SU-DHL-6 (cell line): ENCODE measurements at regions not wholly inside any gene's neighbourhood (a gene's known extent, or its start where the extent isn't known, plus 50 kb on each side); places are given as distances from the start of the nearest gene placed in this dataset.

ENCODE experiments used
- H2AFZ ChIP-seq: fragments of 200-600 bp; sonication (generic); 2 replicates; pipeline ENCODE4 v1.6.1; 2014; ENCODE audit warnings: low read depth, mild to moderate bottlenecking, moderate library complexity, mixed read lengths, antibody characterized with exemption, low read length; ENCODE audit not compliant: severe bottlenecking
- H3F3A ChIP-seq: fragments of 200-600 bp; shearing (Covaris generic); 2 replicates; pipeline ENCODE4 v1.6.0; 2016; ENCODE audit warnings: antibody characterized with exemption, mild to moderate bottlenecking; ENCODE audit not compliant: insufficient read depth
- H3K27ac ChIP-seq: fragments of 200-600 bp; sonication (generic); 2 replicates; pipeline ENCODE4 v1.5.1; 2016; ENCODE audit warnings: low read depth, mild to moderate bottlenecking, low read length, moderate library complexity, mixed read lengths
- H3K27me3 ChIP-seq: fragments of 200-600 bp; sonication (generic), shearing (Covaris generic); 2 replicates; pipeline ENCODE4 v1.6.0; 2014; ENCODE audit warnings: mild to moderate bottlenecking, low read length
- H3K36me3 ChIP-seq: fragments of 200-600 bp; sonication (generic); 2 replicates; pipeline ENCODE4 v1.6.1; 2014; ENCODE audit warnings: mild to moderate bottlenecking, low read length, mixed read lengths
- H3K4me2 ChIP-seq: fragments of 300-600, 200-600 bp; shearing (Covaris generic), sonication (generic); 2 replicates; pipeline ENCODE4 v1.6.0; 2014; ENCODE audit warnings: low read length, low read depth, mild to moderate bottlenecking; ENCODE audit not compliant: poor library complexity, severe bottlenecking
- H3K4me3 ChIP-seq: fragments of 200-600 bp; sonication (generic); 2 replicates; pipeline ENCODE4 v1.5.1; 2014; ENCODE audit warnings: antibody characterized with exemption, low read length, mild to moderate bottlenecking, mixed read lengths; ENCODE audit not compliant: insufficient read depth, poor library complexity, severe bottlenecking
- H3K79me2 ChIP-seq: fragments of 200-600 bp; sonication (generic); 2 replicates; pipeline ENCODE4 v1.6.1; 2014; ENCODE audit warnings: mild to moderate bottlenecking, low read length, moderate library complexity; ENCODE audit not compliant: insufficient read depth
- H3K9ac ChIP-seq: fragments of 200-600 bp; sonication (generic); 2 replicates; pipeline ENCODE4 v1.7.0; 2014; ENCODE audit warnings: mild to moderate bottlenecking, low read length
- H3K9me2 ChIP-seq: fragments of 200-600 bp; sonication (generic); replicated peaks from 2 replicates; pipeline ENCODE4 v1.6.1; 2014; ENCODE audit warnings: low read length; ENCODE audit not compliant: insufficient read depth
- H3K9me3 ChIP-seq: fragments of 200-600 bp; sonication (generic); 2 replicates; pipeline ENCODE4 v1.6.1; 2014; ENCODE audit warnings: low read length, mixed read lengths; ENCODE audit not compliant: insufficient read depth
- H4K20me1 ChIP-seq: fragments of 200-600 bp; sonication (generic); 2 replicates; pipeline ENCODE4 v1.6.1; 2014; ENCODE audit warnings: low read depth, mild to moderate bottlenecking, antibody characterized with exemption, low read length, moderate library complexity, mixed read lengths
- CTCF ChIP-seq: fragments of 200-600 bp; sonication (generic); IDR thresholded peaks from one replicate; pipeline ENCODE4 v1.5.1; 2017; ENCODE audit warnings: antibody characterized with exemption, mild to moderate bottlenecking, low read length, moderate library complexity; ENCODE audit not compliant: insufficient read depth, poor library complexity, severe bottlenecking
- EZH2phosphoT487 ChIP-seq: fragments of 200-600 bp; sonication (generic), shearing (Covaris generic); conservative IDR thresholded peaks from 2 replicates; pipeline ENCODE4 v1.6.1; 2018; ENCODE audit warnings: mild to moderate bottlenecking, antibody characterized with exemption, low read length, moderate library complexity, mixed read lengths

GRCh38 chr5:144880513-144880912 lies 709.8 kb downstream of the KCTD16 start:
- no peak overlapping the region for H2AFZ ChIP-seq
- no peaks in the 10 kb centered on the region for H3K79me2 ChIP-seq
- H3K4me2 ChIP-seq: no peak overlapping the region

GRCh38 chr5:144876990-144877389 lies 706.3 kb downstream of the KCTD16 start:
- H3F3A ChIP-seq: no peaks in the 10 kb centered on the region
- H3K4me2 ChIP-seq: no peak overlapping the region
- TF ChIP-seq EZH2phosphoT487 (no peak), CTCF (no peak)
- no peak overlapping the region for H3K9ac ChIP-seq
- H3K79me2 ChIP-seq: no peaks in the 10 kb centered on the region
- H3K36me3 ChIP-seq: no peaks in the 10 kb centered on the region
- no peak overlapping the region for H3K4me3 ChIP-seq
- no peaks in the 10 kb centered on the region for H3K9me3 ChIP-seq
- H3K27ac ChIP-seq: no peak overlapping the region
- no peaks in the 10 kb centered on the region for H3K9me2 ChIP-seq
- no peaks in the 10 kb centered on the region for H4K20me1 ChIP-seq
- H2AFZ ChIP-seq: no peak overlapping the region
- H3K27me3 ChIP-seq: no peaks in the 10 kb centered on the region

More at GRCh38 chr5:144880513-144880912, 709.8 kb downstream of the KCTD16 start:
- no peak overlapping the region for H3K9ac ChIP-seq
- no peaks in the 10 kb centered on the region for H4K20me1 ChIP-seq
- no peak overlapping the region for H3K27ac ChIP-seq
- H3K4me3 ChIP-seq: no peak overlapping the region
- H3K9me3 ChIP-seq: no peaks in the 10 kb centered on the region
- H3K27me3 ChIP-seq: no peaks in the 10 kb centered on the region
- H3K36me3 ChIP-seq: no peaks in the 10 kb centered on the region
- H3F3A ChIP-seq: no peaks in the 10 kb centered on the region
- no peaks in the 10 kb centered on the region for H3K9me2 ChIP-seq
- TF ChIP-seq EZH2phosphoT487 (no peak), CTCF (no peak)

DNA sequence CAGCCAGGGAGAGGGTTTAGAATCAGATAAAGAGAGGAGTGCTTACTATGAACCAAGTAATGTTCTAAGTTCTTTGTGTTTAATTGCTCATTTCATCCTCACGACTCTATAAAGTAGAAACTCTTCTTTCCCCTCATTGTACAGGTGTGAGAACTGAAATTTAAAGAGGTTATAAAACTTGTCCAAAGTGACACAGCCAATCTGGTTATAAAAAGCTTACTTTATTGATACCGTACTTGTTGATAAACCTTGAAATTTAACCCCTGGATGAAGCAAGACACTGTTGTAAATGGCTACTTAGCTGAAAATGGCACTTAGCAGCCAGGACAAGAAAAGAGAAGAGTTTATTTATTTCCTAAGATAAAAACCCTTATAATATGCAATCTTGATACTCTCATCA lies 702.4 kb downstream of the KCTD16 start:
- no peak overlapping the region for H3K9ac ChIP-seq
- H2AFZ ChIP-seq: no peak overlapping the region
- TF ChIP-seq CTCF (no peak), EZH2phosphoT487 (no peak)
- no peaks in the 10 kb centered on the region for H3K79me2 ChIP-seq
- H3K36me3 ChIP-seq: no peaks in the 10 kb centered on the region
- no peaks in the 10 kb centered on the region for H4K20me1 ChIP-seq
- H3K27me3 ChIP-seq: no peaks in the 10 kb centered on the region
- H3K9me3 ChIP-seq: no peaks in the 10 kb centered on the region
- H3F3A ChIP-seq: no peaks in the 10 kb centered on the region
- no peak overlapping the region for H3K27ac ChIP-seq
- no peak overlapping the region for H3K4me3 ChIP-seq
- no peak overlapping the region for H3K4me2 ChIP-seq
- no peaks in the 10 kb centered on the region for H3K9me2 ChIP-seq

DNA sequence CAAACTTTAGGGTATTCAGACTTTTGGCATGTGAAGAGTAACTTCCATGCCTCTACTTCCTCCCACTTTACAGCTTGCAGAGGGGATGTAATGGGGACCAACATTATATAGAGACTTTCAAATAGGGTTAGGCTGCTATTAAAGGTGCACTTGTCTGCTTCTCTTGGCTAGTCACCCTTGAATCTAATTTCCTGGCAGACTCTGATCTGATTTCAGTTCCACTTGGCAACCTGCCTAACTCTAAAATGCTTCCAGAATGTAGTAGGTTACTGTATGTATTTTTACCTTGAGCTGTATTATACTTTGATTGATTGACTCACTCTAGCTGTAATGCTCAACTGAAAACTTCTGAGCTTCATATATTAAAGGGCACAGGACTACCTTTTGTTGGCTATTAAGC lies 693.4 kb downstream of the KCTD16 start:
- Histone ChIP-seq H3K4me2 (no peak overlapping the region), H3K9me2 (no peaks in the 10 kb centered on the region), H3K9ac (no peak overlapping the region), H3F3A (no peaks in the 10 kb centered on the region), H2AFZ (no peak overlapping the region), H3K36me3 (no peaks in the 10 kb centered on the region), H3K27ac (no peak overlapping the region), H3K27me3 (no peaks in the 10 kb centered on the region), H3K4me3 (no peak overlapping the region), H4K20me1 (no peaks in the 10 kb centered on the region), H3K79me2 (no peaks in the 10 kb centered on the region), H3K9me3 (no peaks in the 10 kb centered on the region)
- TF ChIP-seq CTCF (no peak), EZH2phosphoT487 (no peak)
